Cardiac septum (tissue), 1 donor: ENCODE measurements at regions not wholly inside any gene's neighbourhood (a gene's known extent, or its start where the extent isn't known, plus 50 kb on each side); places are given as distances from the start of the nearest gene placed in this dataset.

Experiments used
- DNase-seq: peaks from one replicate; pipeline ENCODE4 v3.0.0-alpha.2; 2020; ENCODE audit warnings: low spot score
- intact Hi-C: fragments of 100-400 bp; cut with DNase I; formaldehyde crosslinking; loops from one replicate; pipeline ENCODE4 v1.14.0; 2022
- donor health status: DM: no; HTN: no; CAD: no.

GRCh38 chr5:143574236-143574635 lies 170.8 kb upstream of the NR3C1 start:
- intact Hi-C loops = no loop called here
- DNase-seq = no peak

- intact Hi-C loops = no loop called here
Observed at GRCh38 chr5:143573568-143574170, 170.2 kb upstream of the NR3C1 start.

GRCh38 chr5:143572671-143573070 lies 169.2 kb upstream of the NR3C1 start:
- intact Hi-C loops = no loop called here

More at GRCh38 chr5:143573568-143574170, 170.2 kb upstream of the NR3C1 start:
- no peak for DNase-seq

GRCh38 chr5:143571642-143572624 lies 168.4 kb upstream of the NR3C1 start:
- intact Hi-C loops = no loop called here
- no peak for DNase-seq

More at GRCh38 chr5:143572671-143573070, 169.2 kb upstream of the NR3C1 start:
- DNase-seq = no peak

GRCh38 chr5:143570989-143571388 lies 167.5 kb upstream of the NR3C1 start:
- intact Hi-C loops = no loop called here

GRCh38 chr5:143569722-143570567 lies 166.5 kb upstream of the NR3C1 start:
- intact Hi-C loops = no loop called here
- no peak for DNase-seq

More at GRCh38 chr5:143570989-143571388, 167.5 kb upstream of the NR3C1 start:
- no peak for DNase-seq

- intact Hi-C loops = no loop called here
- DNase-seq = no peak
Observed at GRCh38 chr5:143569213-143569701, 165.8 kb upstream of the NR3C1 start.

GRCh38 chr5:143567583-143568504 lies 164.4 kb upstream of the NR3C1 start:
- DNase-seq = no peak
- intact Hi-C loops = no loop called here

GRCh38 chr5:143566139-143566538 lies 162.7 kb upstream of the NR3C1 start:
- no peak for DNase-seq
- intact Hi-C loops = no loop called here

- no peak for DNase-seq
- intact Hi-C loops = no loop called here
Observed at GRCh38 chr5:143564417-143564816, 160.9 kb upstream of the NR3C1 start.

- intact Hi-C loops = no loop called here
Observed at GRCh38 chr5:143562935-143563334, 159.4 kb upstream of the NR3C1 start.

GRCh38 chr5:143561219-143561618 lies 157.7 kb upstream of the NR3C1 start:
- DNase-seq = no peak

More at GRCh38 chr5:143562935-143563334, 159.4 kb upstream of the NR3C1 start:
- no peak for DNase-seq

GRCh38 chr5:143560378-143560777 lies 156.9 kb upstream of the NR3C1 start:
- intact Hi-C loops = no loop called here
- DNase-seq = no peak

More at GRCh38 chr5:143561219-143561618, 157.7 kb upstream of the NR3C1 start:
- intact Hi-C loops = no loop called here

GRCh38 chr5:143559586-143560109 lies 156.2 kb upstream of the NR3C1 start:
- intact Hi-C loops = no loop called here

GRCh38 chr5:143558048-143558447 lies 154.6 kb upstream of the NR3C1 start:
- intact Hi-C loops = no loop called here

More at GRCh38 chr5:143559586-143560109, 156.2 kb upstream of the NR3C1 start:
- no peak for DNase-seq

GRCh38 chr5:143557061-143557818 lies 153.8 kb upstream of the NR3C1 start:
- intact Hi-C loops = no loop called here
- DNase-seq = no peak

More at GRCh38 chr5:143558048-143558447, 154.6 kb upstream of the NR3C1 start:
- DNase-seq = no peak

- intact Hi-C loops = no loop called here
Observed at GRCh38 chr5:143554918-143555477, 151.5 kb upstream of the NR3C1 start.

More at GRCh38 chr5:143554918-143555477, 151.5 kb upstream of the NR3C1 start:
- DNase-seq = no peak
